ENCODE measurements at regions not wholly inside any gene's neighbourhood (a gene's known extent, or its start where the extent isn't known, plus 50 kb on each side); places are given as distances from the start of the nearest gene placed in this dataset.

GRCh38 chr21:27495836-27496235, 528.9 kb upstream of the ADAMTS5 start:
- no peak overlapping the region for H3K9ac ChIP-seq (ENCODE audit: low read length)
- ATAC-seq (ENCODE audit: low read depth), result no peak
- no peak overlapping the region for H3K4me3 Mint-ChIP-seq
- H3K27me3 Mint-ChIP-seq, result no peaks in the 10 kb centered on the region
- no peak overlapping the region for H3K27ac Mint-ChIP-seq
- DNase-seq, result no peak
- no peak overlapping the region for H3K27ac ChIP-seq (ENCODE audit: low read length in 2 of 2)
- peaks cover 4% of the 10 kb centered on the region for H3K9me3 Mint-ChIP-seq (ENCODE audit: insufficient read depth)
- TF ChIP-seq CTCF (IDR thresholded peaks at IDR 0.05) (no peak), EZH2 (IDR thresholded peaks at IDR 0.05; ENCODE audit: borderline replicate concordance, insufficient read depth, low read depth, low read length, poor library complexity, severe bottlenecking) (no peak)
- H3K79me2 ChIP-seq (ENCODE audit: control insufficient read depth, insufficient read depth, low read length), result no peaks in the 10 kb centered on the region
- ChIA-PET POLR2A (no interaction called here), CTCF (no interaction called here)
- H3K36me3 ChIP-seq (replicated peaks in 1 of 2; ENCODE audit: control extremely low read depth in 1 of 2, control insufficient read depth in 1 of 2, extremely low read depth in 1 of 2, insufficient read depth in 2 of 2, low read length in 1 of 2), result no peaks in the 10 kb centered on the region
- no peak overlapping the region for H3K4me3 ChIP-seq (ENCODE audit: control extremely low read depth in 1 of 5, extremely low read depth in 1 of 5, insufficient read depth in 1 of 5, low read depth in 2 of 5, low read length in 4 of 5)
- no peaks in the 10 kb centered on the region for H3K4me1 Mint-ChIP-seq
- WGBS (ENCODE audit: insufficient coverage), result no CpG with 5 or more reads among the region's 1 CpG
- no peaks in the 10 kb centered on the region for H3K4me1 ChIP-seq (ENCODE audit: control insufficient read depth in 2 of 2, insufficient read depth in 2 of 2, low read length in 2 of 2)
- H3K9me3 ChIP-seq (ENCODE audit: control extremely low read depth in 1 of 3, control insufficient read depth in 2 of 3, insufficient read depth in 1 of 3, low read length in 2 of 3), result no peaks in the 10 kb centered on the region
- H3K4me2 ChIP-seq (replicated peaks; ENCODE audit: low read depth, low read length, poor library complexity, severe bottlenecking), result no peak overlapping the region
- intact Hi-C loops (cut with micrococcal nuclease), result no loop called here
- no peaks in the 10 kb centered on the region for H4K20me1 ChIP-seq (ENCODE audit: control insufficient read depth, insufficient read depth, low read length, poor library complexity, severe bottlenecking)
- H2AFZ ChIP-seq (ENCODE audit: insufficient read depth, low read depth, low read length, poor library complexity, severe bottlenecking), result no peak overlapping the region
- H3K27me3 ChIP-seq (replicated peaks in 1 of 4; ENCODE audit: control extremely low read depth in 1 of 4, control insufficient read depth in 3 of 4, insufficient read depth in 4 of 4, low read length in 3 of 4), result no peaks in the 10 kb centered on the region

DNA sequence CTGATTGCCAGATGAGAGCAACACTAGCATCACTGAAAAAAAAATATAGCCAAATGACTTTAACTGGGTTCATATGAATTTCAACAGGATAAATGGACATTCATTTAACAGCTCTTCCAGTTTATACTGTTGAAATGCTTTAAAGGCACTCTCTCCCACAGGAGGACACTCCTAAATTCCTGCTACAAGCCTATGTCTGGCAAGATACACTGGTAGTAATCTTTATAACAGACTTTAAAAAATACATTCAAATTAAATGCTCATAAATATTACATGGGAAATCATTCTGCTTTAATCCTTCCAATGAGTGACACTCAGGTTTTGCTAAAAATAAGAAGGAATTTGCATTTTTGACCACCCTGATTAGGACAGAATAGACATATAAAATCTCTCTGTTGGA, 526.7 kb upstream of the ADAMTS5 start:
- Mint-ChIP-seq H3K9me3 (ENCODE audit: insufficient read depth) (peaks cover 4% of the 10 kb centered on the region), H3K27me3 (no peaks in the 10 kb centered on the region), H3K4me1 (no peaks in the 10 kb centered on the region), H3K4me3 (no peak overlapping the region), H3K27ac (no peak overlapping the region)
- H3K4me2 ChIP-seq (replicated peaks; ENCODE audit: low read depth, low read length, poor library complexity, severe bottlenecking), result no peak overlapping the region
- ATAC-seq (ENCODE audit: low read depth), result no peak
- H3K36me3 ChIP-seq (replicated peaks in 1 of 2; ENCODE audit: control extremely low read depth in 1 of 2, control insufficient read depth in 1 of 2, extremely low read depth in 1 of 2, insufficient read depth in 2 of 2, low read length in 1 of 2), result no peaks in the 10 kb centered on the region
- no peak overlapping the region for H3K4me3 ChIP-seq (ENCODE audit: control extremely low read depth in 1 of 5, extremely low read depth in 1 of 5, insufficient read depth in 1 of 5, low read depth in 2 of 5, low read length in 4 of 5)
- intact Hi-C loops (cut with micrococcal nuclease), result no loop called here
- no peak overlapping the region for H3K27ac ChIP-seq (ENCODE audit: low read length in 2 of 2)
- no peak overlapping the region for H3K9ac ChIP-seq (ENCODE audit: low read length)
- H3K27me3 ChIP-seq (replicated peaks in 1 of 4; ENCODE audit: control extremely low read depth in 1 of 4, control insufficient read depth in 3 of 4, insufficient read depth in 4 of 4, low read length in 3 of 4), result no peaks in the 10 kb centered on the region
- H3K4me1 ChIP-seq (ENCODE audit: control insufficient read depth in 2 of 2, insufficient read depth in 2 of 2, low read length in 2 of 2), result no peaks in the 10 kb centered on the region
- no peak for TF ChIP-seq CTCF (IDR thresholded peaks at IDR 0.05)
- TF ChIP-seq EZH2 (IDR thresholded peaks at IDR 0.05; ENCODE audit: borderline replicate concordance, insufficient read depth, low read depth, low read length, poor library complexity, severe bottlenecking), result no peak
- H3K79me2 ChIP-seq (ENCODE audit: control insufficient read depth, insufficient read depth, low read length), result no peaks in the 10 kb centered on the region
- CTCF ChIA-PET, result no interaction called here
- H3K9me3 ChIP-seq (ENCODE audit: control extremely low read depth in 1 of 3, control insufficient read depth in 2 of 3, insufficient read depth in 1 of 3, low read length in 2 of 3), result no peaks in the 10 kb centered on the region
- POLR2A ChIA-PET, result no interaction called here
- H2AFZ ChIP-seq (ENCODE audit: insufficient read depth, low read depth, low read length, poor library complexity, severe bottlenecking), result no peak overlapping the region
- DNase-seq, result no peak
- H4K20me1 ChIP-seq (ENCODE audit: control insufficient read depth, insufficient read depth, low read length, poor library complexity, severe bottlenecking), result no peaks in the 10 kb centered on the region
